ENCODE measurements at regions not wholly inside any gene's neighbourhood (a gene's known extent, or its start where the extent isn't known, plus 50 kb on each side); places are given as distances from the start of the nearest gene placed in this dataset.

DNA sequence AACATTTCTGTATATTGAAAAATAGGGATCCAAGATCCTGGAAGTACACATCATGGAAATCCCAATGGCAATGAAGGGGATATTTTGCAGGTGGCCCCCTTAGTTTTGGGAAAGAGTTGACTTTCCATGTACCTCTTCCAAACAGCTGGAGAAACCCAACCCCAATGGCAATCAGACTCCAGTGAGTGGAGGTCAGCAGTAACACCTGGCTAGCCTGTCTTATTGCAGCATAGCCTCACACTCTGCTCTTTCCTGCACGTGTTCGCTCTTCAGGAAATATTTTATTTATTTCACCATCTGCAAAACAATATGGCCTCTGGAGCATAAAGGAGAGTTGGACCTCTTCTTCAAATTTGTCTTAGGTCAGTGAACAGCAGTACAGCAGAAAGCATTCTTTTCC lies 340.0 kb upstream of the NRP1 start:
- no peak for ATAC-seq
- H3K4me1 Mint-ChIP-seq = no peaks in the 10 kb centered on the region
- POLR2A ChIA-PET = no interaction called here

DNA sequence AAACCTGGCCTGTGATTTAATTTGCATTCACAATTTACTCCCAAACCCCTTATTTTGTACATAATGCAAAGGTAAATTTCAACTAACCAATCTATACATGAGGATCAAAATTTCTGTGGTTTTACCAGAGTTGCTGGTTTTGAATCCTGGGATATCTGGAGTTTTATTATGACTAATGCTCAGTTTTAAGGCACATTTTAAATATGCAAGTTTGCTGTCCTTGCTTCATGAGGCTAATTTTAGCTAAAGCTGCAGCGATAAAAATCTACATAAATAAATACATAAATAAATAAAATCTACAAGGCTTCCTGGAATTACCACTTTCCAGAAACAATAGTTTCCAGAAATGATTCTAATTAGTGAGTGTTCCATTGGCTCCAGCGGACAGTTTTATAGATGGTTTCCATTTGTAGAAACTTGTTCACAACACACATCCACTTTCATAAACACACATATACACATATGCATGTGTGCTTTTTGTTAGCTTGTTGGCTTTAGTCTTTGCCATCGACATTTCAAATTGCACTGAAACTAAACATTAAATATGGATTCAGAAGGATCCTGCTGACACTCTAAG lies 339.5 kb upstream of the NRP1 start:
- H3K9me3 Mint-ChIP-seq = peaks cover 0 to 5% (median 0%) of the 10 kb centered on the region in 11 donors
- DNase-seq = no peak
- H3K27me3 Mint-ChIP-seq = peaks cover 0 to 5% (median 0%) of the 10 kb centered on the region in 5 donors
- no peaks in the 10 kb centered on the region for H3K27me3 ChIP-seq (ENCODE audit: control insufficient read depth in 2 of 2, insufficient read depth in 2 of 2, low read length in 2 of 2)
- H3K4me1 ChIP-seq (ENCODE audit: control insufficient read depth in 2 of 2, insufficient read depth in 2 of 2, low read length in 2 of 2) = no peaks in the 10 kb centered on the region
- no peak for ATAC-seq
- no peak overlapping the region for H3K27ac ChIP-seq (ENCODE audit: low read depth, low read length)
- no peaks in the 10 kb centered on the region for H3K9me3 ChIP-seq (ENCODE audit: control insufficient read depth in 2 of 3, low read length in 3 of 3)
- H3K4me1 Mint-ChIP-seq = no peaks in the 10 kb centered on the region
- no peaks in the 10 kb centered on the region for H3K36me3 ChIP-seq (ENCODE audit: control insufficient read depth in 2 of 3, insufficient read depth in 3 of 3, low read length in 3 of 3)
- no peak overlapping the region for H3K27ac Mint-ChIP-seq
- no peaks in the 10 kb centered on the region for H3K36me3 Mint-ChIP-seq
- H3K4me3 ChIP-seq (ENCODE audit: low read length) = no peak overlapping the region
- ChIA-PET POLR2A (no interaction called here), CTCF (no interaction called here)
- intact Hi-C loops (cut with micrococcal nuclease) = no loop called here
- no peak overlapping the region for H3K4me3 Mint-ChIP-seq

More for the DNA sequence above, 340.0 kb upstream of the NRP1 start:
- H3K36me3 ChIP-seq (ENCODE audit: control insufficient read depth in 2 of 3, insufficient read depth in 3 of 3, low read length in 3 of 3) = no peaks in the 10 kb centered on the region
- DNase-seq = no peak
- intact Hi-C loops (cut with micrococcal nuclease) = no loop called here
- peaks cover 0 to 6% (median 0%) of the 10 kb centered on the region in 11 donors for H3K9me3 Mint-ChIP-seq
- CTCF ChIA-PET = no interaction called here
- H3K36me3 Mint-ChIP-seq = no peaks in the 10 kb centered on the region
- H3K27me3 Mint-ChIP-seq = peaks cover 0 to 5% (median 0%) of the 10 kb centered on the region in 5 donors
- no peak overlapping the region for H3K4me3 ChIP-seq (ENCODE audit: low read length)
- no peak overlapping the region for H3K4me3 Mint-ChIP-seq
- no peaks in the 10 kb centered on the region for H3K27me3 ChIP-seq (ENCODE audit: control insufficient read depth in 2 of 2, insufficient read depth in 2 of 2, low read length in 2 of 2)
- no peaks in the 10 kb centered on the region for H3K4me1 ChIP-seq (ENCODE audit: control insufficient read depth in 2 of 2, insufficient read depth in 2 of 2, low read length in 2 of 2)
- no peaks in the 10 kb centered on the region for H3K9me3 ChIP-seq (ENCODE audit: control insufficient read depth in 2 of 3, low read length in 3 of 3)
- H3K27ac Mint-ChIP-seq = no peak overlapping the region
- no peak overlapping the region for H3K27ac ChIP-seq (ENCODE audit: low read depth, low read length)

DNA sequence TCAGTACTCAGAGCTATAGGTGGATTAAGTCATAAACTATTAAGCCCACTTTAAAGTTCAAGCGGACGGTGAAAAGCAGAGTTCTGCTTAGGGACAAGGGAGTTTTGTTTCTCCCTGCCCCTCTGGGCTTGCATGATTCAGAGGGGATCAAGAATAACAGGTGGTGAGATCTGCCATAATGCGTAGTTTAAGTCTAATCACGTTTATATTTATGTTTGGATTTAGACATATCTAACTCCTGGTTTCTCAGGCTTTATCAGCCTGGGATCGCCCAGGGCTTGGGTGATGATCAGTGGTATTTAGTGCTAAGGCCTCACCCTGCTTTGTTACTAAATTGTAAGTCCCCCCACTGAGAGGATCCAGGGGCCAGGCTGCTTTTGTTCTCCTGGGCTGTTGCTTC lies 335.4 kb upstream of the NRP1 start:
- Mint-ChIP-seq H3K27me3 (peaks cover 0 to 5% (median 0%) of the 10 kb centered on the region in 5 donors), H3K27ac (no peak overlapping the region), H3K4me3 (no peak overlapping the region), H3K9me3 (peaks cover 0 to 1% (median 0%) of the 10 kb centered on the region in 11 donors), H3K4me1 (peaks cover 0 to 6% (median 0%) of the 10 kb centered on the region in 7 donors), H3K36me3 (no peaks in the 10 kb centered on the region)
- ATAC-seq (no peak), DNase-seq (no peak)
- Histone ChIP-seq H3K4me1 (ENCODE audit: control insufficient read depth in 2 of 2, insufficient read depth in 2 of 2, low read length in 2 of 2) (no peaks in the 10 kb centered on the region), H3K4me3 (ENCODE audit: low read length) (no peak overlapping the region), H3K27me3 (ENCODE audit: control insufficient read depth in 2 of 2, insufficient read depth in 2 of 2, low read length in 2 of 2) (no peaks in the 10 kb centered on the region), H3K36me3 (ENCODE audit: control insufficient read depth in 2 of 3, insufficient read depth in 3 of 3, low read length in 3 of 3) (no peaks in the 10 kb centered on the region), H3K9me3 (ENCODE audit: control insufficient read depth in 2 of 3, low read length in 3 of 3) (no peaks in the 10 kb centered on the region), H3K27ac (ENCODE audit: low read depth, low read length) (no peak overlapping the region)
- intact Hi-C loops (cut with micrococcal nuclease) = no loop called here
- POLR2A ChIA-PET = interaction anchor here (0.6 kb wide), 1 partner anchor 209 kb away, joined by 3 read pairs; no protein-coding TSS in a partner anchor
- CTCF ChIA-PET = no interaction called here

DNA sequence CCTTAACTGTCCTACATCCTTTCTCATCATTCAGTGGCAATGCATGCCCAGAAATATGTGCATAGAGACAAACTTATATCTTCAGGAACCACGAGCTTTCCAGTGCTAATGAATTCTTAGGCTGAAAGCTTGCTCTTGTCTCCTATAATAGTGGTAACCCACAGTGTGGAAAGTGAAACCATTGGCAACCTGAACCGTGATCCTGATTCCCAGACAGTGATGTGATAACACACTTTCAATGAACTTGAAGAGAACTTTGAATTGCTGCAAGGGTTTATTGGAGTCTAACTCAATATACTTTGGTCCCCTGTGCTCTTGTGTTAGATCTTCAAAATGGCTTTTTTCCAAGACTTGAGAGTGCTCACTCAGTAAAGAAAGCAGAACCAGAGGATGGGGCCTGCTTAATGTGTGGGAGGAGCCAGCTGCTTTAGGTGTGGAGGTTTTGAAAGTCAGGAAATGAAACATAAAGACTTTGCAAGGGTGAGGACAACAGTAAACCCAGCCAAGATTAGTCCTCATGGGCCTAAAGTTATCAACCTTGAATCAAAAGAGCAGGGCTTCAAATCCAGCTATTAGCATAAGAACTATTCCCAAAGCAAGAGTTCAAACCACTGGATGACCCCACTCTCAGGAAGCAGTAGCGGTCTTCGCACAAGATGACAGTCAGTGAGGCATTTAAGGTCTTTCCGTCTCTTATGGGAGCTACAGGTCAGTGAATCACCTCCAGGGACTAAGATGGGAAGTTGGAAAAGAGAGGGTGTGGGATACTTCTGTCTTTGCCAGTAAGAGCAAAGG lies 332.4 kb upstream of the NRP1 start:
- Histone ChIP-seq H3K27ac (ENCODE audit: low read depth, low read length) (no peak overlapping the region), H3K9me3 (ENCODE audit: control insufficient read depth in 2 of 3, low read length in 3 of 3) (no peaks in the 10 kb centered on the region), H3K4me1 (ENCODE audit: control insufficient read depth in 2 of 2, insufficient read depth in 2 of 2, low read length in 2 of 2) (no peaks in the 10 kb centered on the region), H3K36me3 (ENCODE audit: control insufficient read depth in 2 of 3, insufficient read depth in 3 of 3, low read length in 3 of 3) (no peaks in the 10 kb centered on the region), H3K4me3 (ENCODE audit: low read length) (no peak overlapping the region), H3K27me3 (ENCODE audit: control insufficient read depth in 2 of 2, insufficient read depth in 2 of 2, low read length in 2 of 2) (no peaks in the 10 kb centered on the region)
- ChIA-PET CTCF (no interaction called here), POLR2A (no interaction called here)
- Mint-ChIP-seq H3K27ac (no peak overlapping the region), H3K4me1 (peaks cover under 1 to 13% (median 3%) of the 10 kb centered on the region in 7 donors), H3K4me3 (no peak overlapping the region), H3K27me3 (peaks cover 4 to 18% (median 9%) of the 10 kb centered on the region in 5 donors), H3K36me3 (peaks cover 0 to 9% (median 2%) of the 10 kb centered on the region in 5 donors), H3K9me3 (peaks cover 0 to 10% (median 5%) of the 10 kb centered on the region in 11 donors)
- intact Hi-C loops (cut with micrococcal nuclease) = no loop called here
- DNase-seq (no peak), ATAC-seq (peak; percentile 52)

DNA sequence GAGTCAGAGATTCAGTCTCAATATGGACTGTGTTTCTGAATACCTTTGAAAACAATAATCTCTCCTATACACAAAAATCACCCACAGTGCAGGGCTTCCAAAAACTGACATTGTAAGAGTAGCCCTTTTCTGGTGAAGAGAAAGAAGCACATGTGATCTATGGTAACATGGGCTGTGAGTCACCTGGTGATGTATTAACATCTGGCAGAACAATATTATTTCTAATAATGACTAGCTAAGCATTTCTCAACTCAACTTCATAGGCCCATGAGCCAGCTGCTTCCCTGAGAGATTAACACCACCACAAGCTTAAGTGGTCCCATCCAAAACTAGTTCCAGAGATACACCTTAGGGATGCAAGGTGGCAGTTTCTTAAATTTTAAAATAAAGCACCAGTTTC lies 331.0 kb upstream of the NRP1 start:
- no peak overlapping the region for H3K27ac ChIP-seq (ENCODE audit: low read depth, low read length)
- H3K27me3 ChIP-seq (ENCODE audit: control insufficient read depth in 2 of 2, insufficient read depth in 2 of 2, low read length in 2 of 2) = no peaks in the 10 kb centered on the region
- no peak overlapping the region for H3K27ac Mint-ChIP-seq
- no peak overlapping the region for H3K4me3 Mint-ChIP-seq
- CTCF ChIA-PET = interaction anchor here (0.5 kb wide), 1 partner anchor 9 kb away, joined by 3 read pairs; no protein-coding TSS in a partner anchor
- POLR2A ChIA-PET = no interaction called here
- no peak overlapping the region for H3K4me3 ChIP-seq (ENCODE audit: low read length)
- peaks cover 0 to 9% (median 3%) of the 10 kb centered on the region in 5 donors for H3K36me3 Mint-ChIP-seq
- intact Hi-C loops (cut with micrococcal nuclease) = no loop called here
- peaks cover 3 to 15% (median 5%) of the 10 kb centered on the region in 7 donors for H3K4me1 Mint-ChIP-seq
- H3K4me1 ChIP-seq (ENCODE audit: control insufficient read depth in 2 of 2, insufficient read depth in 2 of 2, low read length in 2 of 2) = no peaks in the 10 kb centered on the region
- H3K36me3 ChIP-seq (ENCODE audit: control insufficient read depth in 2 of 3, insufficient read depth in 3 of 3, low read length in 3 of 3) = no peaks in the 10 kb centered on the region
- DNase-seq (no peak), ATAC-seq (no peak)
- peaks cover 0 to 10% (median 5%) of the 10 kb centered on the region in 11 donors for H3K9me3 Mint-ChIP-seq
- peaks cover 6 to 20% (median 17%) of the 10 kb centered on the region in 5 donors for H3K27me3 Mint-ChIP-seq
- no peaks in the 10 kb centered on the region for H3K9me3 ChIP-seq (ENCODE audit: control insufficient read depth in 2 of 3, low read length in 3 of 3)

DNA sequence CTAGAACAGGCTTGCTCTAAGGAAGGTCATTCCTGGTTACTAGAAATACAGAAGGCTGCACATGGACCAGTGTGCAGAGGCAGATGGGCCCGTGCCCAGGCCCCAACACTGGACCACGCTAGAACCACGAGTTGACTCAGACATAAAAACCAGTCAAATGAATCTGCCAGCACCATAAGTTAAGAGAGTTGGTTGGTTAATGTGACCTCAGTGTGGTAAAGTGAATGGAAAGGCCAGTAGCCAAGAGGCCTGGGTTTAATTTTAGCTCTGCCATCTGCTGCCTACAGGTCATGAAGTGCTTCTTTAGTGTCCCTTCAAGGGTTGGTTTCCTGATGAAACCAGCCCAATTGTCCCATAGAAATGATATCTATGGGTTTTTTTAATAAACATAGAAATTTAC lies 329.6 kb upstream of the NRP1 start:
- H3K27ac ChIP-seq (ENCODE audit: low read depth, low read length) = no peak overlapping the region
- no peak for DNase-seq
- Mint-ChIP-seq H3K4me1 (peaks cover 3 to 15% (median 5%) of the 10 kb centered on the region in 7 donors), H3K4me3 (no peak overlapping the region), H3K9me3 (peaks cover 0 to 10% (median 5%) of the 10 kb centered on the region in 11 donors), H3K27ac (no peak overlapping the region), H3K27me3 (peaks cover 6 to 29% (median 19%) of the 10 kb centered on the region in 5 donors), H3K36me3 (peaks cover 0 to 9% (median 3%) of the 10 kb centered on the region in 5 donors)
- H3K27me3 ChIP-seq (ENCODE audit: control insufficient read depth in 2 of 2, insufficient read depth in 2 of 2, low read length in 2 of 2) = no peaks in the 10 kb centered on the region
- ChIA-PET CTCF (no interaction called here), POLR2A (no interaction called here)
- no peaks in the 10 kb centered on the region for H3K9me3 ChIP-seq (ENCODE audit: control insufficient read depth in 2 of 3, low read length in 3 of 3)
- no peaks in the 10 kb centered on the region for H3K4me1 ChIP-seq (ENCODE audit: control insufficient read depth in 2 of 2, insufficient read depth in 2 of 2, low read length in 2 of 2)
- intact Hi-C loops (cut with micrococcal nuclease) = no loop called here
- ATAC-seq = no peak
- no peak overlapping the region for H3K4me3 ChIP-seq (ENCODE audit: low read length)
- H3K36me3 ChIP-seq (ENCODE audit: control insufficient read depth in 2 of 3, insufficient read depth in 3 of 3, low read length in 3 of 3) = no peaks in the 10 kb centered on the region

Data from naive thymus-derived CD4-positive, alpha-beta T cell (primary cell).